Stomach (tissue), 8 donors: ENCODE measurements at regions not wholly inside any gene's neighbourhood (a gene's known extent, or its start where the extent isn't known, plus 50 kb on each side); places are given as distances from the start of the nearest gene placed in this dataset.

Experiments
- DNase-seq, 2 donors: peaks; one replicate each; pipeline versions ENCODE4 v3.0.0 to v3.0.0-alpha.2; 2013 to 2019
- H3K27ac ChIP-seq, 5 donors: fragments of 200-600 bp in 4 of 5; sonication (generic) in 4 of 5; one replicate each; pipeline ENCODE4 v1.5.1; 2013 to 2019; ENCODE audit warnings: mild to moderate bottlenecking in 1 of 5, moderate library complexity in 1 of 5
- H3K27me3 ChIP-seq, 3 donors: fragments of 200-600 bp; sonication (generic); one replicate each; pipeline ENCODE4 v1.5.1; 2017 to 2019; ENCODE audit warnings: mixed run types in 1 of 3
- H3K36me3 ChIP-seq, 4 donors: fragments of 200-600 bp; sonication (generic); 1 replicate in 3 of 4; 2 replicates in 1 of 4; pipeline ENCODE4 v1.5.1; 2016 to 2019
- H3K4me1 ChIP-seq, 4 donors: fragments of 200-600 bp; sonication (generic); one replicate each; pipeline ENCODE4 v1.5.1; 2016 to 2019
- H3K4me3 ChIP-seq, 4 donors: fragments of 200-600 bp; sonication (generic) in 3 of 4; one replicate each; pipeline ENCODE4 v1.5.1; 2016 to 2019; ENCODE audit warnings: mild to moderate bottlenecking in 1 of 4
- H3K9me3 ChIP-seq, 4 donors: fragments of 200-600 bp; sonication (generic); one replicate each; pipeline ENCODE4 v1.5.1; 2016 to 2019
- CTCF ChIP-seq, 7 experiments: fragments of 450-650 bp in 4 of 7; fragments of 200-600 bp in 3 of 7; sonication (generic) in 3 of 7; IDR thresholded peaks; one replicate each; pipeline ENCODE4 v1.5.1; 2016 to 2019; ENCODE audit warnings: antibody characterized with exemption in 7 of 7, control low read depth in 2 of 7, mild to moderate bottlenecking in 1 of 7
- EP300 ChIP-seq: sonication (generic); formaldehyde crosslinking; IDR thresholded peaks from one replicate; pipeline ENCODE4 v1.6.1; 2017; ENCODE audit warnings: antibody characterized with exemption
- POLR2A ChIP-seq, 4 donors: fragments of 450-650 bp; IDR thresholded peaks; one replicate each; pipeline ENCODE4 v1.6.1; 2016; ENCODE audit warnings: antibody characterized with exemption in 4 of 4, control low read depth in 2 of 4, mild to moderate bottlenecking in 1 of 4, moderate library complexity in 1 of 4
- POLR2AphosphoS5 ChIP-seq, 3 donors: sonication (generic); formaldehyde crosslinking; IDR thresholded peaks; one replicate each; pipeline ENCODE4 v1.6.1; 2016; ENCODE audit warnings: antibody characterized with exemption in 3 of 3
- WGBS, 5 donors: extraction: QIAGEN DNeasy Blood & Tissue Kit in 3 of 5; methylation state at CpG; one replicate each; pipeline versions ENCODE4 v1.1.5 to v1.1.7; 2013 to 2018; 5-methylcytosine and 5-hydroxymethylcytosine counted together
- intact Hi-C: fragments of 100-400 bp; cut with DNase I; formaldehyde crosslinking; loops from one replicate; pipeline ENCODE4 v1.15.1; 2023; ENCODE audit warnings: low total_unique reads
- donor health status: healthy with polysubstance abuse.
- donor health status: Bipolar disorder and iron deficiency.
- donor health status: healthy.

GRCh38 chr11:69928975-69929374, 109.8 kb upstream of the FGF3 start:
- H3K9me3 ChIP-seq: peaks cover 0 to 8% (median 0%) of the 10 kb centered on the region in 4 donors
- no peaks in the 10 kb centered on the region for H3K36me3 ChIP-seq
- 80 to 99% (median 84%) methylated on average over 3 of the region's 3 CpGs for WGBS, 5 donors
- H3K4me1 ChIP-seq: peaks cover 0 to 8% (median 2%) of the 10 kb centered on the region in 4 donors
- H3K27ac ChIP-seq: no peak overlapping the region
- TF ChIP-seq POLR2AphosphoS5 (IDR thresholded peaks at IDR 0.05): no peak
- TF ChIP-seq POLR2A (IDR thresholded peaks at IDR 0.05): no peak
- TF ChIP-seq EP300: no peak
- no peak for TF ChIP-seq CTCF (IDR thresholded peaks at IDR 0.05)
- DNase-seq: no peak
- intact Hi-C loops: no loop called here
- no peak overlapping the region for H3K4me3 ChIP-seq
- peaks cover 0 to 78% (median 12%) of the 10 kb centered on the region in 3 donors for H3K27me3 ChIP-seq

GRCh38 chr11:69930081-69931059, 111.2 kb upstream of the FGF3 start:
- H3K4me3 ChIP-seq: no peak overlapping the region
- peaks cover 0 to 66% (median 10%) of the 10 kb centered on the region in 3 donors for H3K27me3 ChIP-seq
- peaks cover 0 to 6% (median under 1%) of the 10 kb centered on the region in 4 donors for H3K4me1 ChIP-seq
- intact Hi-C loops: no loop called here
- no peaks in the 10 kb centered on the region for H3K36me3 ChIP-seq
- DNase-seq: no peak
- H3K27ac ChIP-seq: no peak overlapping the region
- 83 to 93% (median 90%) methylated on average over 17 to 20 of the region's 20 CpGs for WGBS, 5 donors
- peaks cover 0 to 8% (median 0%) of the 10 kb centered on the region in 4 donors for H3K9me3 ChIP-seq
- TF ChIP-seq POLR2AphosphoS5 (IDR thresholded peaks at IDR 0.05) (no peak), POLR2A (IDR thresholded peaks at IDR 0.05) (no peak), EP300 (no peak), CTCF (IDR thresholded peaks at IDR 0.05) (no peak)

- Histone ChIP-seq H3K4me1 (no peaks in the 10 kb centered on the region), H3K36me3 (no peaks in the 10 kb centered on the region), H3K4me3 (no peak overlapping the region), H3K27me3 (peaks cover 0 to 57% (median 5%) of the 10 kb centered on the region in 3 donors), H3K27ac (no peak overlapping the region), H3K9me3 (peaks cover 0 to 8% (median 0%) of the 10 kb centered on the region in 4 donors)
- TF ChIP-seq CTCF (IDR thresholded peaks at IDR 0.05): no peak
- TF ChIP-seq POLR2A (IDR thresholded peaks at IDR 0.05): no peak
- TF ChIP-seq EP300: no peak
- TF ChIP-seq POLR2AphosphoS5 (IDR thresholded peaks at IDR 0.05): no peak
- intact Hi-C loops: no loop called here
- no peak for DNase-seq
- WGBS, 5 donors: 73 to 80% (median 74%) methylated on average over 1 to 10 of the region's 10 CpGs
Measured at GRCh38 chr11:69931060-69931910, 112.1 kb upstream of the FGF3 start.
